ENCODE measurements at regions not wholly inside any gene's neighbourhood (a gene's known extent, or its start where the extent isn't known, plus 50 kb on each side); places are given as distances from the start of the nearest gene placed in this dataset.

DNA sequence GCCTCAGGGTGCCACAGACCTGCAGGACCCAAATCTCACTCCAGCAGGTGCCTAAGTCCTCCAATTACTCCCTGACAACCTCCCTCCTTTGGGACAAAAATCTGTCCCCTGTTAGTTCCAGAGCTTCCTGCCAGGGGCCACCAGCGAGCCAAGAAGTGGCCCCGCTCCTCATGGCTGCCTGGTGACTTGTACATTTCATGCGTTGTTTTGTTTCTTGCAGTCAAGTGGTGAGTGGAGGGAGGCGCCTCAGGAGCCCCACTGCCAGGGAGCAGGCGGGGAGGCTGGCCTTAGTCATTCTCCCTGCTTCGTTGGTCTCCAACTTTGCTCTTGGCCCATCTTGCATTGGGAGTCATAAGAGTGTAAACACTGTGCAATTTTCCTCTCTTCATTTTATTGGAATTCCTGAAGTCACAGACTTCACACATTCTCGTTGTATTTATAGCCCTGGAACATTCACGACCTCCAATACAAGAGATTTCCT is 81.3 kb downstream of the KCNF1 start:
- intact Hi-C loops (cut with micrococcal nuclease), result no loop called here
- H3K27me3 Mint-ChIP-seq (ENCODE audit: low read depth in 3 of 3), result peaks cover 5 to 17% (median 10%) of the 10 kb centered on the region in 3 donors

DNA sequence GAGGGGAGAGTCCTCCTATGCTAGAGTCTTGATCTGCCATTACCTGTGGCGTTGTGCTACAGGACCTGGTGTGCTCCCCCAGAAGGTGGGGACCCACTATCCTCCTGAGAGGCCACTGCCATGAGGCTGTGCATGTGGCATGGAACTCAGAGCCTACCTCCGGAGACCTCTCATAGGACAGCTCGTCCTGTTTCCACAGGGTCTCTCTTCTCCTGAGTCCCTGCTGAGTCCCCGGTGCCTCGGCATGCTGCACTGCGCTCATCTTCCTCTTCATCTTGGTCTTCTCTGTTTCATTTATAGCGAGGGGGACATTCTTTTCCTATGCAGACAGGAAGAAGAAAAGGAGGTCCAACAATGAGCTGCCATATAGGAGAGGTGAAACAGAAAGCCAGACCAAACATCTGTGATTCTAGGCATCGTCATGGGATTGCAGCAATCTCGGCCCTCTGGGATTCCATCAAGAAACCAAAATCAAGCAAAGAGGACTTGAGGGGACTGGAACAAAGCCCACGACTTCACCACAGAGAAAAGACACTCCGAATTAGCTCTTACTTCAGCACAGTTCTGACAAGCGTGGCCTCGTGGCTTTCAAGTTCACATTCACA is 83.7 kb downstream of the KCNF1 start:
- TF ChIP-seq, protein P1, sequence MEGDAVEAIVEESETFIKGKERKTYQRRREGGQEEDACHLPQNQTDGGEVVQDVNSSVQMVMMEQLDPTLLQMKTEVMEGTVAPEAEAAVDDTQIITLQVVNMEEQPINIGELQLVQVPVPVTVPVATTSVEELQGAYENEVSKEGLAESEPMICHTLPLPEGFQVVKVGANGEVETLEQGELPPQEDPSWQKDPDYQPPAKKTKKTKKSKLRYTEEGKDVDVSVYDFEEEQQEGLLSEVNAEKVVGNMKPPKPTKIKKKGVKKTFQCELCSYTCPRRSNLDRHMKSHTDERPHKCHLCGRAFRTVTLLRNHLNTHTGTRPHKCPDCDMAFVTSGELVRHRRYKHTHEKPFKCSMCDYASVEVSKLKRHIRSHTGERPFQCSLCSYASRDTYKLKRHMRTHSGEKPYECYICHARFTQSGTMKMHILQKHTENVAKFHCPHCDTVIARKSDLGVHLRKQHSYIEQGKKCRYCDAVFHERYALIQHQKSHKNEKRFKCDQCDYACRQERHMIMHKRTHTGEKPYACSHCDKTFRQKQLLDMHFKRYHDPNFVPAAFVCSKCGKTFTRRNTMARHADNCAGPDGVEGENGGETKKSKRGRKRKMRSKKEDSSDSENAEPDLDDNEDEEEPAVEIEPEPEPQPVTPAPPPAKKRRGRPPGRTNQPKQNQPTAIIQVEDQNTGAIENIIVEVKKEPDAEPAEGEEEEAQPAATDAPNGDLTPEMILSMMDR (IDR thresholded peaks at IDR 0.05), result no peak
- H3K27me3 Mint-ChIP-seq (ENCODE audit: low read depth in 3 of 3), result peaks cover 4 to 17% (median 10%) of the 10 kb centered on the region in 3 donors
- Histone ChIP-seq H3K27me3 (ENCODE audit: control insufficient read depth in 2 of 2, insufficient read depth in 2 of 2, low read length in 2 of 2) (peaks cover 0 to 2% of the 10 kb centered on the region in 2 donors), H3K9me3 (replicated peaks in 1 of 2; ENCODE audit: control insufficient read depth in 1 of 2, insufficient read depth in 1 of 2, low read length in 2 of 2) (no peaks in the 10 kb centered on the region), H3K4me3 (replicated peaks in 1 of 3; ENCODE audit: low read depth in 2 of 3, low read length in 3 of 3) (no peak overlapping the region), H4K20me1 (ENCODE audit: insufficient read depth, low read length) (no peaks in the 10 kb centered on the region), H3K79me2 (ENCODE audit: insufficient read depth, low read length) (no peaks in the 10 kb centered on the region), H3K36me3 (replicated peaks in 1 of 2; ENCODE audit: control insufficient read depth in 1 of 2, insufficient read depth in 2 of 2, low read length in 2 of 2) (no peaks in the 10 kb centered on the region), H3K9ac (ENCODE audit: insufficient read depth, low read length, poor library complexity, severe bottlenecking) (no peak overlapping the region), H2AFZ (ENCODE audit: insufficient read depth, low read depth, low read length, poor library complexity, severe bottlenecking) (no peak overlapping the region), H3K4me2 (replicated peaks; ENCODE audit: extremely low read depth, low read length, poor library complexity, severe bottlenecking) (no peak overlapping the region), H3K27ac (ENCODE audit: low read depth in 1 of 2, low read length in 2 of 2) (no peak overlapping the region), H3K4me1 (ENCODE audit: control insufficient read depth in 1 of 2, insufficient read depth in 2 of 2, low read length in 2 of 2) (no peaks in the 10 kb centered on the region)
- H3K36me3 Mint-ChIP-seq, result no peaks in the 10 kb centered on the region
- H3K9me3 Mint-ChIP-seq, result peaks cover 0 to 3% (median 0%) of the 10 kb centered on the region in 7 donors
- WGBS (ENCODE audit: insufficient coverage), result 81% methylated on average over 8 of the region's 13 CpGs
- no peak overlapping the region for H3K27ac Mint-ChIP-seq
- DNase-seq, result no peak
- peaks cover 5% of the 10 kb centered on the region for H3K4me1 Mint-ChIP-seq
- no peak overlapping the region for H3K4me3 Mint-ChIP-seq
- intact Hi-C loops (cut with micrococcal nuclease), result no loop called here

More for the DNA sequence above, 81.3 kb downstream of the KCNF1 start:
- Histone ChIP-seq H3K9ac (ENCODE audit: insufficient read depth, low read length, poor library complexity, severe bottlenecking) (no peak overlapping the region), H3K9me3 (replicated peaks in 1 of 2; ENCODE audit: control insufficient read depth in 1 of 2, insufficient read depth in 1 of 2, low read length in 2 of 2) (no peaks in the 10 kb centered on the region), H3K4me3 (replicated peaks in 1 of 3; ENCODE audit: low read depth in 2 of 3, low read length in 3 of 3) (no peak overlapping the region), H3K27me3 (ENCODE audit: control insufficient read depth in 2 of 2, insufficient read depth in 2 of 2, low read length in 2 of 2) (peaks cover 0 to 2% of the 10 kb centered on the region in 2 donors), H2AFZ (ENCODE audit: insufficient read depth, low read depth, low read length, poor library complexity, severe bottlenecking) (no peak overlapping the region), H3K4me2 (replicated peaks; ENCODE audit: extremely low read depth, low read length, poor library complexity, severe bottlenecking) (no peak overlapping the region), H3K36me3 (replicated peaks in 1 of 2; ENCODE audit: control insufficient read depth in 1 of 2, insufficient read depth in 2 of 2, low read length in 2 of 2) (no peaks in the 10 kb centered on the region), H3K79me2 (ENCODE audit: insufficient read depth, low read length) (no peaks in the 10 kb centered on the region), H4K20me1 (ENCODE audit: insufficient read depth, low read length) (no peaks in the 10 kb centered on the region), H3K4me1 (ENCODE audit: control insufficient read depth in 1 of 2, insufficient read depth in 2 of 2, low read length in 2 of 2) (no peaks in the 10 kb centered on the region), H3K27ac (ENCODE audit: low read depth in 1 of 2, low read length in 2 of 2) (no peak overlapping the region)
- Mint-ChIP-seq H3K27ac (no peak overlapping the region), H3K4me1 (peaks cover 5% of the 10 kb centered on the region), H3K36me3 (no peaks in the 10 kb centered on the region), H3K9me3 (peaks cover 0 to 5% (median 1%) of the 10 kb centered on the region in 7 donors), H3K4me3 (no peak overlapping the region)
- TF ChIP-seq, protein P1 (IDR thresholded peaks at IDR 0.05), result no peak
- DNase-seq, result no peak
- WGBS (ENCODE audit: insufficient coverage), result 51% methylated on average over 3 of the region's 8 CpGs

Measured in CD14-positive monocyte (primary cell).